Smooth muscle cell (in vitro differentiated cells): ENCODE measurements at regions not wholly inside any gene's neighbourhood (a gene's known extent, or its start where the extent isn't known, plus 50 kb on each side); places are given as distances from the start of the nearest gene placed in this dataset.

Experiments used
- DNase-seq: peaks from one replicate; lab custom pipeline; 2025; ENCODE audit not compliant: unreplicated experiment; lab: John Stamatoyannopoulos, UW
- H2AFZ ChIP-seq: fragments of 200-600 bp; sonication (generic); 2 replicates; pipeline ENCODE4 v1.6.0; 2016; ENCODE audit warnings: antibody characterized with exemption, low read depth, mild to moderate bottlenecking
- H3F3A ChIP-seq: fragments of 200-600 bp; sonication (generic); 2 replicates; pipeline ENCODE4 v1.6.0; 2017; ENCODE audit warnings: antibody characterized with exemption, low read depth
- H3K27ac ChIP-seq: fragments of 200-600 bp; sonication (generic); 2 replicates; pipeline ENCODE4 v1.5.1; 2016; ENCODE audit warnings: low read depth, mild to moderate bottlenecking
- H3K27me3 ChIP-seq: fragments of 200-600 bp; sonication (generic); 2 replicates; pipeline ENCODE4 v1.6.1; 2016; ENCODE audit warnings: low read depth, mild to moderate bottlenecking
- H3K36me3 ChIP-seq: fragments of 200-600 bp; sonication (generic); 2 replicates; pipeline ENCODE4 v1.5.1; 2016; ENCODE audit warnings: low read depth
- H3K4me1 ChIP-seq: fragments of 200-600 bp; sonication (generic); 2 replicates; pipeline ENCODE4 v1.5.1; 2016; ENCODE audit warnings: low read depth
- H3K4me2 ChIP-seq: fragments of 200-600 bp; sonication (generic); 2 replicates; pipeline ENCODE4 v1.6.0; 2016; ENCODE audit warnings: mild to moderate bottlenecking
- H3K4me3 ChIP-seq: fragments of 200-600 bp; sonication (generic); 2 replicates; pipeline ENCODE4 v1.5.1; 2016; ENCODE audit warnings: mild to moderate bottlenecking
- H3K79me2 ChIP-seq: fragments of 200-600 bp; sonication (generic); 2 replicates; pipeline ENCODE4 v1.6.0; 2016; ENCODE audit warnings: low read depth, mild to moderate bottlenecking
- H3K9ac ChIP-seq: fragments of 200-600 bp; sonication (generic); 2 replicates; pipeline ENCODE4 v1.6.0; 2016; ENCODE audit warnings: low read depth
- H3K9me3 ChIP-seq: fragments of 200-600 bp; sonication (generic); replicated peaks from 2 replicates; pipeline ENCODE4 v1.5.1; 2016; ENCODE audit warnings: low read depth
- H4K20me1 ChIP-seq: fragments of 200-600 bp; sonication (generic); 2 replicates; pipeline ENCODE4 v1.6.0; 2016; ENCODE audit warnings: low read depth
- WGBS: methylation state at CpG from one replicate; pipeline ENCODE4 v1.1.7; 2016; ENCODE audit warnings: low lambda C conversion rate; 5-methylcytosine and 5-hydroxymethylcytosine counted together
- TF ChIP-seq, protein P1 (sequence below): fragments of 200-600 bp; sonication (generic); IDR thresholded peaks from 2 replicates; pipeline ENCODE4 v1.5.1; 2017; ENCODE audit warnings: borderline replicate concordance, mild to moderate bottlenecking, antibody characterized with exemption; ENCODE audit not compliant: insufficient read depth, poor library complexity, severe bottlenecking

DNA sequence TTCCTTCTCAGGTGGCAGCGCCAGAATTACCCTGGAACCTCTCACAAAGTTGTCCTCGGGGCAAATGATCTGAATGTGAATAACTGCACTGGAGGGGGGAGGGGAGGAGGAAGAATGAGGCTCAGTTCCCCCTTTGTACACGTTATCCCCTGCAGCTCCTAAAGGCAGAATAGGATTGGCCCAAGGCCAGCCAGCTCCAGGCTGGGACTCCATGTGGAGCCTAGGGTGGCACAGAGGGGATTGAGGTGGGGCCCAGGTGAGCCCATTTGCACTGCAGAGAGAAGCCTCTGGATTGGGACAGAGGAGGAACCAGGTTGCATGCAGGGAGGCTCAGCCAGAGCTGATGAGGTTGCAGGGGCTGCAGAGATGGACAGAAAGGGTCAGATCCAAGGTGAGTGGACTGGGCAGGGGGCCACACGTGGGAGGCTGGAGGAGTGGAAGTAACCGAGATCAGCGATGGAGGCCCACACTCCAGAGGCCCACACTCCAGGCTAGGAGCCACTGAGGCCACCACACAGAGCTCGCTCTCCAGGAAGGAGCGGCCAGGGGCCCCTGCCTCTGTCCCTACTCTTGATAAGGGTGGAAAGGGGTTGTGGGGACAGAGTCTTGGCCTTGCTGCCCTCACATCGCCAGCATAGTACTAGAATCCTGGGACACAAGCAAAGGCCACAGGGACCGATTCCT is 78.6 kb downstream of the RBFOX3 start:
- H3K4me1 ChIP-seq: no peaks in the 10 kb centered on the region
- no peaks in the 10 kb centered on the region for H3K79me2 ChIP-seq
- no peaks in the 10 kb centered on the region for H4K20me1 ChIP-seq
- H3K9ac ChIP-seq: no peak overlapping the region
- no peaks in the 10 kb centered on the region for H3K27me3 ChIP-seq
- no peaks in the 10 kb centered on the region for H3K36me3 ChIP-seq
- DNase-seq: no peak
- H3K4me2 ChIP-seq: no peak overlapping the region
- TF ChIP-seq, protein P1, sequence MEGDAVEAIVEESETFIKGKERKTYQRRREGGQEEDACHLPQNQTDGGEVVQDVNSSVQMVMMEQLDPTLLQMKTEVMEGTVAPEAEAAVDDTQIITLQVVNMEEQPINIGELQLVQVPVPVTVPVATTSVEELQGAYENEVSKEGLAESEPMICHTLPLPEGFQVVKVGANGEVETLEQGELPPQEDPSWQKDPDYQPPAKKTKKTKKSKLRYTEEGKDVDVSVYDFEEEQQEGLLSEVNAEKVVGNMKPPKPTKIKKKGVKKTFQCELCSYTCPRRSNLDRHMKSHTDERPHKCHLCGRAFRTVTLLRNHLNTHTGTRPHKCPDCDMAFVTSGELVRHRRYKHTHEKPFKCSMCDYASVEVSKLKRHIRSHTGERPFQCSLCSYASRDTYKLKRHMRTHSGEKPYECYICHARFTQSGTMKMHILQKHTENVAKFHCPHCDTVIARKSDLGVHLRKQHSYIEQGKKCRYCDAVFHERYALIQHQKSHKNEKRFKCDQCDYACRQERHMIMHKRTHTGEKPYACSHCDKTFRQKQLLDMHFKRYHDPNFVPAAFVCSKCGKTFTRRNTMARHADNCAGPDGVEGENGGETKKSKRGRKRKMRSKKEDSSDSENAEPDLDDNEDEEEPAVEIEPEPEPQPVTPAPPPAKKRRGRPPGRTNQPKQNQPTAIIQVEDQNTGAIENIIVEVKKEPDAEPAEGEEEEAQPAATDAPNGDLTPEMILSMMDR: no peak
- no peak overlapping the region for H2AFZ ChIP-seq
- H3K9me3 ChIP-seq: no peaks in the 10 kb centered on the region
- WGBS: 80% methylated on average over 10 of the region's 10 CpGs
- H3K4me3 ChIP-seq: no peak overlapping the region
- H3F3A ChIP-seq: no peaks in the 10 kb centered on the region
- no peak overlapping the region for H3K27ac ChIP-seq

DNA sequence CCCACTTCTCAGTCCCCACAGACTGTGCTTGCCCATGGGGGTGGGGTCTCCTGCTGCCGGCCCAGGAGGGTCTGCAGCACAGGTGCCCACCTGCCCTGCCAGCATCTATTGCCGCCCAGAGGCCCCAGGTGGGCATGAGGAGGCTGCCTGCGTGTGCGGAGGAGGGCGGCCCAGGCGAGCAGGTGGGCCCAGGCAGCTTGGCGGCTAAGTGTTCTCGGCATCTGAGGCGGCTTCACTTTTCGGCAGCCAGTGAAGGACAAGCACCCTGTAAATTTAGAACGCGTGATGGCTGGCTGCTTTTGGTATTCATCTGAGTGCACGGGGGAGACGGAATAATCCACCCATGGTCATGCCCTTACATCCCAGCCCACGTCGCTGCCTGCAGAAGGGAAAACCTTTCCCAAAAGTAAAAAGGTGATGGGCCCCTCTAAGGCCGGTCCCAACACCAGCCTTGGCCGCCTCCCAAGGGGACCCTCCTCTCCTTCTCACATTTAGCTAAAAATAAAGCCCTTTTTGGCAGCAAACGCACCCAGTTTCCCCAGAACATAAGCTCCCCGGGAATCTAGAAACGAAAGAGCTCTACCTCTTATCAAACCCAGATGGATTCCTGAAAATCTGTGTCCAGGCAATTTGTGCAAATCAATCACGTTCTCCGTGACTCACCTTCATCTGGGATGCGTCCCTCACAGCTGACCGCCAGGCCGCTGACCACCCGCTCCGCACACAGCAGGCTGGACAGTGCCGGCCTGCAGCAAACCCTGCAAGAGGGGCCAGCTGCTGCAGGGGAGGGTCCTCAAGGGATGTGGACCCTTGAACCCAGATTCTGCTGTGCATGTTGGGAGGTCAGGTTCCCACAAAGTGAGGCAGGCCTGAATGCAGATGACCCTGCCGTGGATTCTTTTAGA is 79.4 kb downstream of the RBFOX3 start:
- Histone ChIP-seq H4K20me1 (no peaks in the 10 kb centered on the region), H3K4me2 (no peak overlapping the region), H3K27me3 (no peaks in the 10 kb centered on the region), H2AFZ (no peak overlapping the region), H3K9me3 (no peaks in the 10 kb centered on the region), H3F3A (no peaks in the 10 kb centered on the region), H3K27ac (no peak overlapping the region), H3K4me1 (no peaks in the 10 kb centered on the region), H3K4me3 (no peak overlapping the region), H3K36me3 (no peaks in the 10 kb centered on the region), H3K79me2 (no peaks in the 10 kb centered on the region), H3K9ac (no peak overlapping the region)
- TF ChIP-seq, protein P1: no peak
- no peak for DNase-seq
- 91% methylated on average over 30 of the region's 30 CpGs for WGBS

DNA sequence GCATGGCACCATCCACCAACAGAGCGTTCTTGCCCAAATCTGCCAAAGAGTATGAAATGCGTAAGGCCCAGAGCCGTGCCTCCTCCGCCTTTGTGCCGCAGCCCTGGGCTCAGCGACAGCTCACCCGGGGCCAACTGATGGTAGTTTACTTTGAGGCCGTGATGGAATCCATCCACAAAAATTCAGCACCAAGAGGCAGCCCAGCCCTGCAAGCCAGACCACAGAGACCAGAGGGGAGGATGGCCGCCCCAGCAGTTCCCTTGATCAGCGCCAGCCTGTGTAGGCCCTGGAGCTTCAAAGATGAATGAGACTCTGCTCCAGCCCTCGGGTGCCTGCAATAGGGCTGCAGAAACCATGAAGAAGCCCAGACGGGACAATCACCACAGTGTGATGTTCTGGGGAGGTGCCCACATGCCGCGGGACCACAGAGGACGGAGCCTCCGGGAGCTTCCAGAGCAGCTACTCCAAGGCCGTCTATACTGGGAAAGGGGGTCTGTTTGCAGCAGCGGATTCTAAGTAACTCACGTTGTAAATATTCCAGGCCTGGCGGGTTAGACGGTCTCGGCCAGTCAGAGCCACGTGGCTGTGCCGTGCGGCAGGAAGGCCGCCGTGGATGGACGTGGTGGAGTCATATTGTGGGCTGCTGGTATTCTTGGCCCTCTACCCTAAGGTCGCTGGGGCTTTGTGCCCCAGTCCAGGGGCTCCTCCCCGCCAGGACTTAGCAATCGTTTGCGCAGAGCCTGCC is 80.3 kb downstream of the RBFOX3 start:
- no peak for DNase-seq
- TF ChIP-seq, protein P1: no peak
- no peaks in the 10 kb centered on the region for H3K36me3 ChIP-seq
- no peaks in the 10 kb centered on the region for H4K20me1 ChIP-seq
- H3K27me3 ChIP-seq: peaks cover 4% of the 10 kb centered on the region
- no peak overlapping the region for H3K27ac ChIP-seq
- H3F3A ChIP-seq: no peaks in the 10 kb centered on the region
- no peaks in the 10 kb centered on the region for H3K9me3 ChIP-seq
- H3K4me2 ChIP-seq: no peak overlapping the region
- no peaks in the 10 kb centered on the region for H3K4me1 ChIP-seq
- no peak overlapping the region for H3K4me3 ChIP-seq
- no peak overlapping the region for H3K9ac ChIP-seq
- no peaks in the 10 kb centered on the region for H3K79me2 ChIP-seq
- 92% methylated on average over 32 of the region's 32 CpGs for WGBS
- no peak overlapping the region for H2AFZ ChIP-seq
